HCT116 (cell line): ENCODE measurements at regions not wholly inside any gene's neighbourhood (a gene's known extent, or its start where the extent isn't known, plus 50 kb on each side); places are given as distances from the start of the nearest gene placed in this dataset.

Source experiments
- ATAC-seq: fragments of 200-7000 bp; cut with Tn5 transposase; 2 replicates; pipeline ENCODE4 v1.9.1; 2020; ENCODE audit warnings: mild to moderate bottlenecking, moderate library complexity
- BruUV-seq: library from RNA; stranded (reverse); fragments of 400-500 nt; replicated peaks from 2 replicates; lab custom pipeline; 2021; lab: Mats Ljungman, UMichigan
- CTCF ChIA-PET: fragments of 300-600 bp; sonication (Branson Sonifier 250); formaldehyde crosslinking; loops from one replicate; lab custom pipeline; 2021; ENCODE audit warnings: antibody characterized with exemption; lab: Charles Lee
- POLR2A ChIA-PET: fragments of 300-600, 350-600 bp; sonication (Branson Sonifier 250); formaldehyde crosslinking; loops from one replicate; lab custom pipeline; 2021; ENCODE audit warnings: antibody characterized with exemption; lab: Charles Lee
- RAD21 ChIA-PET, 2 experiments: fragments of 300-600 bp; sonication (Branson Sonifier 250); formaldehyde crosslinking; loops; one replicate each; lab custom pipeline; 2023; ENCODE audit warnings: low total read pairs in 2 of 2; ENCODE audit not compliant: uncharacterized antibody in 2 of 2, unreplicated experiment in 2 of 2, low non-redundant PET in 1 of 2; lab: Charles Lee
- DNase-seq: peaks from one replicate; pipeline ENCODE4 v3.0.0-alpha.2; 2010; ENCODE audit warnings: low read depth, low spot score
- H2AFZ ChIP-seq: fragments of 200-600 bp; shearing (Covaris generic), sonication (generic); 2 replicates; pipeline ENCODE4 v1.6.1; 2017; ENCODE audit warnings: low read depth, mixed run types, mixed read lengths, antibody characterized with exemption, low read length; ENCODE audit not compliant: poor library complexity, severe bottlenecking
- H3K27ac ChIP-seq: 2 replicates; pipeline ENCODE4 v1.5.1; 2012; ENCODE audit warnings: low read depth, low read length
- H3K27me3 ChIP-seq: fragments of 200-600 bp; sonication (generic); 2 replicates; pipeline ENCODE4 v1.6.1; 2016; ENCODE audit warnings: mixed run types, low read length, mixed read lengths; ENCODE audit not compliant: insufficient read depth
- H3K36me3 ChIP-seq, 2 experiments: fragments of 200-500 bp in 1 of 2; fragments of 200-600 bp in 1 of 2; sonication (Bioruptor generic) in 1 of 2; sonication (generic) in 1 of 2; 2 replicates each; pipeline versions ENCODE4 v1.5.1 to v1.6.1; 2014 to 2016; ENCODE audit warnings: low read length in 2 of 2, inconsistent platforms in 1 of 2, mixed read lengths in 1 of 2, mixed run types in 1 of 2; ENCODE audit not compliant: insufficient read depth in 2 of 2, control insufficient read depth in 1 of 2
- H3K4me1 ChIP-seq, 2 experiments: fragments of 200-600 bp in 1 of 2; sonication (generic) in 1 of 2; 2 replicates each; pipeline versions ENCODE4 v1.5.1 to v1.6.1; 2012 to 2017; ENCODE audit warnings: low read length in 2 of 2, inconsistent platforms in 1 of 2, mild to moderate bottlenecking in 1 of 2, mixed read lengths in 1 of 2, mixed run types in 1 of 2, moderate library complexity in 1 of 2; ENCODE audit not compliant: insufficient read depth in 2 of 2, control insufficient read depth in 1 of 2
- H3K4me2 ChIP-seq: fragments of 200-600 bp; sonication (generic); 2 replicates; pipeline ENCODE4 v1.6.1; 2017; ENCODE audit warnings: mixed run types, low read length, mixed read lengths
- H3K4me3 ChIP-seq, 2 experiments: fragments of 200-600 bp in 1 of 2; sonication (generic) in 1 of 2; replicated peaks in 1 of 2; 2 replicates each; pipeline ENCODE4 v1.5.1; 2011 to 2016; ENCODE audit warnings: low read length in 2 of 2, control low read depth in 1 of 2, low read depth in 1 of 2, mild to moderate bottlenecking in 1 of 2, mixed read lengths in 1 of 2, mixed run types in 1 of 2
- H3K79me2 ChIP-seq: fragments of 200-600 bp; sonication (generic); 2 replicates; pipeline ENCODE4 v1.6.1; 2017; ENCODE audit warnings: mild to moderate bottlenecking, mixed run types, low read length, moderate library complexity, mixed read lengths; ENCODE audit not compliant: insufficient read depth
- H3K9ac ChIP-seq: fragments of 200-600 bp; sonication (generic); 2 replicates; pipeline ENCODE4 v1.6.1; 2016; ENCODE audit warnings: low read length, mixed read lengths
- H3K9me2 ChIP-seq: fragments of 200-600 bp; sonication (generic), shearing (Covaris generic); 2 replicates; pipeline ENCODE4 v1.6.1; 2017; ENCODE audit warnings: mixed run types, mild to moderate bottlenecking, moderate library complexity; ENCODE audit not compliant: insufficient read depth
- H3K9me3 ChIP-seq, 2 experiments: fragments of 200-500 bp in 1 of 2; fragments of 200-600 bp in 1 of 2; sonication (Bioruptor generic) in 1 of 2; sonication (generic) in 1 of 2; 2 replicates each; pipeline ENCODE4 v1.6.1; 2014 to 2017; ENCODE audit warnings: low read length in 2 of 2, mixed read lengths in 2 of 2, inconsistent platforms in 1 of 2, low read depth in 1 of 2, mild to moderate bottlenecking in 1 of 2, mixed run types in 1 of 2, moderate library complexity in 1 of 2; ENCODE audit not compliant: control insufficient read depth in 1 of 2, insufficient read depth in 1 of 2
- H4K20me1 ChIP-seq: fragments of 200-600 bp; sonication (generic), shearing (Covaris generic); 2 replicates; pipeline ENCODE4 v1.6.1; 2017; ENCODE audit warnings: mixed run types, mild to moderate bottlenecking, moderate library complexity; ENCODE audit not compliant: insufficient read depth
- CTCF ChIP-seq, 3 experiments: fragments of 200-600 bp in 1 of 3; sonication (generic) in 1 of 3; IDR thresholded peaks in 2 of 3; conservative IDR thresholded peaks in 1 of 3; 2 replicates each; pipeline ENCODE4 v1.5.1; 2012 to 2017; ENCODE audit warnings: low read depth in 2 of 3, low read length in 2 of 3, antibody characterized with exemption in 1 of 3, borderline replicate concordance in 1 of 3, control low read depth in 1 of 3, mild to moderate bottlenecking in 1 of 3, mixed read lengths in 1 of 3, mixed run types in 1 of 3, moderate library complexity in 1 of 3; ENCODE audit not compliant: insufficient read depth in 1 of 3
- EZH2 ChIP-seq: fragments of 200-600 bp; sonication (generic); IDR thresholded peaks from 2 replicates; pipeline ENCODE4 v1.6.1; 2017; ENCODE audit warnings: antibody characterized with exemption, mixed run types
- JUND ChIP-seq: IDR thresholded peaks from 2 replicates; pipeline ENCODE4 v1.6.1; 2012
- MAX ChIP-seq: IDR thresholded peaks from 2 replicates; pipeline ENCODE4 v1.6.1; 2012
- POLR2A ChIP-seq: IDR thresholded peaks from 2 replicates; pipeline ENCODE4 v1.7.0; 2011; ENCODE audit warnings: borderline replicate concordance; ENCODE audit not compliant: insufficient read depth, insufficient read length; ENCODE audit errors: extremely low read depth
- RAD21 ChIP-seq: IDR thresholded peaks from 2 replicates; pipeline ENCODE4 v1.6.1; 2012; ENCODE audit warnings: low read depth, mild to moderate bottlenecking
- SP1 ChIP-seq: IDR thresholded peaks from 2 replicates; pipeline ENCODE4 v1.6.1; 2012; ENCODE audit warnings: low read depth
- SRF ChIP-seq: IDR thresholded peaks from 2 replicates; pipeline ENCODE4 v1.6.1; 2012; ENCODE audit warnings: low read depth
- TCF7L2 ChIP-seq: IDR thresholded peaks from 2 replicates; pipeline ENCODE4 v1.7.0; 2011; ENCODE audit warnings: borderline replicate concordance, inconsistent platforms; ENCODE audit not compliant: insufficient read depth, insufficient read length; ENCODE audit errors: extremely low read depth
- ZFX ChIP-seq: fragments of 450-650 bp; IDR thresholded peaks from 2 replicates; pipeline ENCODE4 v1.6.1; 2017
- ZNF274 ChIP-seq: fragments of 200-500 bp; sonication (Bioruptor generic); IDR thresholded peaks from 2 replicates; pipeline ENCODE4 v1.6.1; 2014; ENCODE audit warnings: mild to moderate bottlenecking, low read depth, low read length, inconsistent platforms
- intact Hi-C: fragments of 100-400 bp; cut with micrococcal nuclease; formaldehyde crosslinking; loops from 2 replicates; pipeline ENCODE4 v1.10.0; 2022
- TF ChIP-seq, protein P1 (sequence below): IDR thresholded peaks from 2 replicates; pipeline ENCODE4 v1.6.1; 2011; ENCODE audit warnings: mild to moderate bottlenecking, low read length, moderate library complexity; ENCODE audit not compliant: insufficient replicate concordance; ENCODE audit errors: extremely low read depth

GRCh38 chrX:37905436-37906147 is 58.2 kb upstream of the DYNLT3 start (continued):
- TF ChIP-seq RAD21 (peak; percentile 51), SP1 (no peak), CTCF (IDR thresholded peaks at IDR 0.05 in 2 of 3, conservative IDR thresholded peaks at IDR 0.05 in 1 of 3; ENCODE audit: borderline replicate concordance in 1 of 3, insufficient read depth in 1 of 3, low read depth in 2 of 3, low read length in 2 of 3) (peak in 1 of 3 experiments; percentile 23; a peak in 3 of 6 replicates)
- TF ChIP-seq, all 23 proteins: peak for 2

- H3K9me2 ChIP-seq = no peaks in the 10 kb centered on the region
- ChIA-PET CTCF (no interaction called here), POLR2A (no interaction called here), RAD21 (no interaction called here)
- H3K4me3 ChIP-seq = no peak overlapping the region
- DNase-seq = no peak
- no peaks in the 10 kb centered on the region for H3K9me3 ChIP-seq
- no peak overlapping the region for H3K27ac ChIP-seq
- no peak overlapping the region for H3K9ac ChIP-seq
- H4K20me1 ChIP-seq = no peaks in the 10 kb centered on the region
- intact Hi-C loops = no loop called here
- H3K79me2 ChIP-seq = no peaks in the 10 kb centered on the region
- no peaks in the 10 kb centered on the region for H3K36me3 ChIP-seq
- H2AFZ ChIP-seq = no peak overlapping the region
- no peak for ATAC-seq
- H3K27me3 ChIP-seq = no peaks in the 10 kb centered on the region
- peaks cover 2 to 16% of the 10 kb centered on the region in 2 experiments; a peak in 2 of 4 replicates for H3K4me1 ChIP-seq
- BruUV-seq = no TSS peak
- no peak for TF ChIP-seq MAX
- TF ChIP-seq EZH2 = no peak
- no peak for TF ChIP-seq ZNF274
- no peak for TF ChIP-seq CTCF (IDR thresholded peaks at IDR 0.05 in 2 of 3, conservative IDR thresholded peaks at IDR 0.05 in 1 of 3; ENCODE audit: borderline replicate concordance in 1 of 3, insufficient read depth in 1 of 3, low read depth in 2 of 3, low read length in 2 of 3)
- TF ChIP-seq POLR2A = no peak
- TF ChIP-seq SRF = no peak
- no peak for TF ChIP-seq JUND
- TF ChIP-seq, protein P1, sequence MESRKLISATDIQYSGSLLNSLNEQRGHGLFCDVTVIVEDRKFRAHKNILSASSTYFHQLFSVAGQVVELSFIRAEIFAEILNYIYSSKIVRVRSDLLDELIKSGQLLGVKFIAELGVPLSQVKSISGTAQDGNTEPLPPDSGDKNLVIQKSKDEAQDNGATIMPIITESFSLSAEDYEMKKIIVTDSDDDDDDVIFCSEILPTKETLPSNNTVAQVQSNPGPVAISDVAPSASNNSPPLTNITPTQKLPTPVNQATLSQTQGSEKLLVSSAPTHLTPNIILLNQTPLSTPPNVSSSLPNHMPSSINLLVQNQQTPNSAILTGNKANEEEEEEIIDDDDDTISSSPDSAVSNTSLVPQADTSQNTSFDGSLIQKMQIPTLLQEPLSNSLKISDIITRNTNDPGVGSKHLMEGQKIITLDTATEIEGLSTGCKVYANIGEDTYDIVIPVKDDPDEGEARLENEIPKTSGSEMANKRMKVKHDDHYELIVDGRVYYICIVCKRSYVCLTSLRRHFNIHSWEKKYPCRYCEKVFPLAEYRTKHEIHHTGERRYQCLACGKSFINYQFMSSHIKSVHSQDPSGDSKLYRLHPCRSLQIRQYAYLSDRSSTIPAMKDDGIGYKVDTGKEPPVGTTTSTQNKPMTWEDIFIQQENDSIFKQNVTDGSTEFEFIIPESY = no peak
- TF ChIP-seq ZFX = no peak
- TF ChIP-seq TCF7L2 = no peak
- TF ChIP-seq, all 23 proteins: peak for 0
- H3K4me2 ChIP-seq = peak overlapping the region; percentile 68
These were observed 59.0 kb upstream of the DYNLT3 start for GRCh38 chrX:37906357-37906756.
